GM23338 (cell line): ENCODE measurements at regions not wholly inside any gene's neighbourhood (a gene's known extent, or its start where the extent isn't known, plus 50 kb on each side); places are given as distances from the start of the nearest gene placed in this dataset.

ENCODE experiments used
- ATAC-seq: fragments of 200-7000 bp; cut with Tn5 transposase; 3 replicates; pipeline ENCODE4 v1.9.1; 2020
- DNase-seq: peaks from one replicate; pipeline ENCODE4 v3.0.0-alpha.2; 2015; ENCODE audit warnings: low spot score
- H2AFZ ChIP-seq: fragments of 200-600 bp; sonication (generic); 2 replicates; pipeline ENCODE4 v1.8.0; 2016; ENCODE audit warnings: antibody characterized with exemption, mild to moderate bottlenecking, moderate library complexity
- H3F3A ChIP-seq: fragments of 200-600 bp; sonication (generic); replicated peaks from 2 replicates; pipeline ENCODE4 v1.8.0; 2017; ENCODE audit warnings: antibody characterized with exemption, mixed run types, low read depth
- H3K27ac ChIP-seq: fragments of 200-600 bp; sonication (generic); 2 replicates; pipeline ENCODE4 v1.6.1; 2016; ENCODE audit warnings: low read depth
- H3K27me3 ChIP-seq: fragments of 200-600 bp; sonication (generic); 2 replicates; pipeline ENCODE4 v1.8.0; 2016; ENCODE audit warnings: mild to moderate bottlenecking, mixed run types, moderate library complexity; ENCODE audit not compliant: insufficient read depth
- H3K36me3 ChIP-seq: fragments of 200-600 bp; sonication (generic); 2 replicates; pipeline ENCODE4 v1.8.0; 2016; ENCODE audit warnings: mild to moderate bottlenecking; ENCODE audit not compliant: insufficient read depth
- H3K4me1 ChIP-seq: fragments of 200-600 bp; sonication (generic); 2 replicates; pipeline ENCODE4 v1.8.0; 2016; ENCODE audit warnings: mild to moderate bottlenecking, moderate library complexity; ENCODE audit not compliant: insufficient read depth
- H3K4me2 ChIP-seq: fragments of 200-600 bp; sonication (generic); 2 replicates; pipeline ENCODE4 v1.7.1; 2017; ENCODE audit warnings: mixed run types
- H3K4me3 ChIP-seq: fragments of 200-600 bp; sonication (generic); 2 replicates; pipeline ENCODE4 v1.6.1; 2016; ENCODE audit warnings: mixed run types
- H3K79me2 ChIP-seq: fragments of 200-600 bp; sonication (generic); replicated peaks from 2 replicates; pipeline ENCODE4 v1.8.0; 2017; ENCODE audit warnings: mild to moderate bottlenecking; ENCODE audit not compliant: insufficient read depth
- H3K9me2 ChIP-seq: fragments of 200-600 bp; sonication (generic); 2 replicates; pipeline ENCODE4 v1.8.0; 2017; ENCODE audit not compliant: insufficient read depth
- H4K20me1 ChIP-seq: fragments of 200-600 bp; sonication (generic); replicated peaks from 2 replicates; pipeline ENCODE4 v1.8.0; 2017; ENCODE audit warnings: mild to moderate bottlenecking; ENCODE audit not compliant: insufficient read depth
- H3K27ac Mint-ChIP-seq: 2 replicates; pipeline ENCODE4 v1.8.0; 2020; ENCODE audit warnings: inconsistent platforms, mild to moderate bottlenecking, moderate library complexity, mixed read lengths
- H3K27me3 Mint-ChIP-seq: 3 replicates; pipeline ENCODE4 v1.8.0; 2022; ENCODE audit warnings: low read depth, mild to moderate bottlenecking, moderate library complexity, mixed read lengths, inconsistent platforms; ENCODE audit not compliant: insufficient read depth, poor library complexity
- H3K36me3 Mint-ChIP-seq: 3 replicates; pipeline ENCODE4 v1.8.0; 2021; ENCODE audit warnings: low read depth, mild to moderate bottlenecking, inconsistent platforms, moderate library complexity, mixed read lengths
- H3K4me1 Mint-ChIP-seq: 3 replicates; pipeline ENCODE4 v1.8.0; 2020; ENCODE audit warnings: mild to moderate bottlenecking, inconsistent platforms, mixed read lengths
- H3K4me3 Mint-ChIP-seq: 3 replicates; pipeline ENCODE4 v1.8.0; 2021; ENCODE audit warnings: moderate library complexity, mild to moderate bottlenecking, inconsistent platforms, mixed read lengths
- H3K9me3 Mint-ChIP-seq: 3 replicates; pipeline ENCODE4 v1.8.0; 2020; ENCODE audit warnings: moderate library complexity, mild to moderate bottlenecking, inconsistent platforms, mixed read lengths
- CREB1 ChIP-seq: fragments of 250-450 bp; sonication (Bioruptor Pico); IDR thresholded peaks from 2 replicates; pipeline ENCODE4 v1.5.0; 2020; ENCODE audit warnings: low read depth, mild to moderate bottlenecking, moderate library complexity
- CTCF ChIP-seq, 2 experiments: fragments of 200-600 bp in 1 of 2; sonication (generic) in 1 of 2; conservative IDR thresholded peaks; 2 replicates each; pipeline versions ENCODE4 v1.5.1 to v1.6.1; 2016 to 2017; ENCODE audit warnings: antibody characterized with exemption in 2 of 2, low read depth in 2 of 2, mild to moderate bottlenecking in 2 of 2, moderate library complexity in 1 of 2
- EZH2 ChIP-seq: fragments of 200-600 bp; sonication (generic); IDR thresholded peaks from one replicate; pipeline ENCODE4 v1.8.0; 2017; ENCODE audit warnings: antibody characterized with exemption, mild to moderate bottlenecking, low read depth; ENCODE audit not compliant: unreplicated experiment
- EZH2phosphoT487 ChIP-seq: fragments of 200-600 bp; sonication (generic); IDR thresholded peaks from one replicate; pipeline ENCODE4 v1.8.1; 2018; ENCODE audit warnings: antibody characterized with exemption; ENCODE audit not compliant: unreplicated experiment
- JUNB ChIP-seq: IDR thresholded peaks from one replicate; pipeline ENCODE4 v1.6.1; 2016; ENCODE audit warnings: antibody characterized with exemption; ENCODE audit not compliant: unreplicated experiment
- NANOG ChIP-seq: IDR thresholded peaks from 2 replicates; pipeline ENCODE4 v1.6.1; 2016; ENCODE audit warnings: antibody characterized with exemption, borderline replicate concordance
- POLR2AphosphoS5 ChIP-seq: IDR thresholded peaks from 2 replicates; pipeline ENCODE4 v1.6.1; 2016; ENCODE audit warnings: antibody characterized with exemption, low read depth
- REST ChIP-seq: IDR thresholded peaks from one replicate; pipeline ENCODE4 v1.6.1; 2018; ENCODE audit warnings: antibody characterized with exemption; ENCODE audit not compliant: unreplicated experiment
- STAT1 ChIP-seq: IDR thresholded peaks from one replicate; pipeline ENCODE4 v1.6.1; 2016; ENCODE audit warnings: antibody characterized with exemption; ENCODE audit not compliant: unreplicated experiment
- ZNF114 ChIP-seq: fragments of 250-450 bp; sonication (Bioruptor Pico); IDR thresholded peaks from 2 replicates; pipeline ENCODE4 v1.5.0; 2020; ENCODE audit warnings: mild to moderate bottlenecking, moderate library complexity
- ZNF331 ChIP-seq: fragments of 250-450 bp; sonication (Bioruptor Pico); IDR thresholded peaks from 2 replicates; pipeline ENCODE4 v1.5.0; 2020; ENCODE audit warnings: low read depth, mild to moderate bottlenecking, moderate library complexity
- TF ChIP-seq, protein P1 (sequence below): IDR thresholded peaks from 2 replicates; pipeline ENCODE4 v1.6.1; 2016; ENCODE audit warnings: antibody characterized with exemption
- TF ChIP-seq, protein P2 (sequence below): fragments of 250-450 bp; sonication (Bioruptor Pico); IDR thresholded peaks from 2 replicates; pipeline ENCODE4 v1.5.0; 2020; ENCODE audit warnings: mild to moderate bottlenecking, moderate library complexity

- no peak overlapping the region for H3K4me3 ChIP-seq
- H3K79me2 ChIP-seq, result no peaks in the 10 kb centered on the region
- H4K20me1 ChIP-seq, result no peaks in the 10 kb centered on the region
- no peak overlapping the region for H3K4me2 ChIP-seq
- no peaks in the 10 kb centered on the region for H3K9me2 ChIP-seq
- H3K36me3 Mint-ChIP-seq, result no peaks in the 10 kb centered on the region
- no peak overlapping the region for H2AFZ ChIP-seq
- TF ChIP-seq POLR2AphosphoS5 (no peak), CTCF (conservative IDR thresholded peaks at IDR 0.05; ENCODE audit: low read depth in 2 of 2) (no peak), NANOG (no peak), CREB1 (CRISPR knock-in tag) (no peak), EZH2phosphoT487 (no peak), JUNB (no peak), REST (no peak), EZH2 (no peak), STAT1 (no peak), ZNF114 (CRISPR knock-in tag) (no peak), ZNF331 (CRISPR knock-in tag) (no peak)
- TF ChIP-seq, protein P1, sequence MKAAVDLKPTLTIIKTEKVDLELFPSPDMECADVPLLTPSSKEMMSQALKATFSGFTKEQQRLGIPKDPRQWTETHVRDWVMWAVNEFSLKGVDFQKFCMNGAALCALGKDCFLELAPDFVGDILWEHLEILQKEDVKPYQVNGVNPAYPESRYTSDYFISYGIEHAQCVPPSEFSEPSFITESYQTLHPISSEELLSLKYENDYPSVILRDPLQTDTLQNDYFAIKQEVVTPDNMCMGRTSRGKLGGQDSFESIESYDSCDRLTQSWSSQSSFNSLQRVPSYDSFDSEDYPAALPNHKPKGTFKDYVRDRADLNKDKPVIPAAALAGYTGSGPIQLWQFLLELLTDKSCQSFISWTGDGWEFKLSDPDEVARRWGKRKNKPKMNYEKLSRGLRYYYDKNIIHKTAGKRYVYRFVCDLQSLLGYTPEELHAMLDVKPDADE, result no peak
- TF ChIP-seq, protein P2, sequence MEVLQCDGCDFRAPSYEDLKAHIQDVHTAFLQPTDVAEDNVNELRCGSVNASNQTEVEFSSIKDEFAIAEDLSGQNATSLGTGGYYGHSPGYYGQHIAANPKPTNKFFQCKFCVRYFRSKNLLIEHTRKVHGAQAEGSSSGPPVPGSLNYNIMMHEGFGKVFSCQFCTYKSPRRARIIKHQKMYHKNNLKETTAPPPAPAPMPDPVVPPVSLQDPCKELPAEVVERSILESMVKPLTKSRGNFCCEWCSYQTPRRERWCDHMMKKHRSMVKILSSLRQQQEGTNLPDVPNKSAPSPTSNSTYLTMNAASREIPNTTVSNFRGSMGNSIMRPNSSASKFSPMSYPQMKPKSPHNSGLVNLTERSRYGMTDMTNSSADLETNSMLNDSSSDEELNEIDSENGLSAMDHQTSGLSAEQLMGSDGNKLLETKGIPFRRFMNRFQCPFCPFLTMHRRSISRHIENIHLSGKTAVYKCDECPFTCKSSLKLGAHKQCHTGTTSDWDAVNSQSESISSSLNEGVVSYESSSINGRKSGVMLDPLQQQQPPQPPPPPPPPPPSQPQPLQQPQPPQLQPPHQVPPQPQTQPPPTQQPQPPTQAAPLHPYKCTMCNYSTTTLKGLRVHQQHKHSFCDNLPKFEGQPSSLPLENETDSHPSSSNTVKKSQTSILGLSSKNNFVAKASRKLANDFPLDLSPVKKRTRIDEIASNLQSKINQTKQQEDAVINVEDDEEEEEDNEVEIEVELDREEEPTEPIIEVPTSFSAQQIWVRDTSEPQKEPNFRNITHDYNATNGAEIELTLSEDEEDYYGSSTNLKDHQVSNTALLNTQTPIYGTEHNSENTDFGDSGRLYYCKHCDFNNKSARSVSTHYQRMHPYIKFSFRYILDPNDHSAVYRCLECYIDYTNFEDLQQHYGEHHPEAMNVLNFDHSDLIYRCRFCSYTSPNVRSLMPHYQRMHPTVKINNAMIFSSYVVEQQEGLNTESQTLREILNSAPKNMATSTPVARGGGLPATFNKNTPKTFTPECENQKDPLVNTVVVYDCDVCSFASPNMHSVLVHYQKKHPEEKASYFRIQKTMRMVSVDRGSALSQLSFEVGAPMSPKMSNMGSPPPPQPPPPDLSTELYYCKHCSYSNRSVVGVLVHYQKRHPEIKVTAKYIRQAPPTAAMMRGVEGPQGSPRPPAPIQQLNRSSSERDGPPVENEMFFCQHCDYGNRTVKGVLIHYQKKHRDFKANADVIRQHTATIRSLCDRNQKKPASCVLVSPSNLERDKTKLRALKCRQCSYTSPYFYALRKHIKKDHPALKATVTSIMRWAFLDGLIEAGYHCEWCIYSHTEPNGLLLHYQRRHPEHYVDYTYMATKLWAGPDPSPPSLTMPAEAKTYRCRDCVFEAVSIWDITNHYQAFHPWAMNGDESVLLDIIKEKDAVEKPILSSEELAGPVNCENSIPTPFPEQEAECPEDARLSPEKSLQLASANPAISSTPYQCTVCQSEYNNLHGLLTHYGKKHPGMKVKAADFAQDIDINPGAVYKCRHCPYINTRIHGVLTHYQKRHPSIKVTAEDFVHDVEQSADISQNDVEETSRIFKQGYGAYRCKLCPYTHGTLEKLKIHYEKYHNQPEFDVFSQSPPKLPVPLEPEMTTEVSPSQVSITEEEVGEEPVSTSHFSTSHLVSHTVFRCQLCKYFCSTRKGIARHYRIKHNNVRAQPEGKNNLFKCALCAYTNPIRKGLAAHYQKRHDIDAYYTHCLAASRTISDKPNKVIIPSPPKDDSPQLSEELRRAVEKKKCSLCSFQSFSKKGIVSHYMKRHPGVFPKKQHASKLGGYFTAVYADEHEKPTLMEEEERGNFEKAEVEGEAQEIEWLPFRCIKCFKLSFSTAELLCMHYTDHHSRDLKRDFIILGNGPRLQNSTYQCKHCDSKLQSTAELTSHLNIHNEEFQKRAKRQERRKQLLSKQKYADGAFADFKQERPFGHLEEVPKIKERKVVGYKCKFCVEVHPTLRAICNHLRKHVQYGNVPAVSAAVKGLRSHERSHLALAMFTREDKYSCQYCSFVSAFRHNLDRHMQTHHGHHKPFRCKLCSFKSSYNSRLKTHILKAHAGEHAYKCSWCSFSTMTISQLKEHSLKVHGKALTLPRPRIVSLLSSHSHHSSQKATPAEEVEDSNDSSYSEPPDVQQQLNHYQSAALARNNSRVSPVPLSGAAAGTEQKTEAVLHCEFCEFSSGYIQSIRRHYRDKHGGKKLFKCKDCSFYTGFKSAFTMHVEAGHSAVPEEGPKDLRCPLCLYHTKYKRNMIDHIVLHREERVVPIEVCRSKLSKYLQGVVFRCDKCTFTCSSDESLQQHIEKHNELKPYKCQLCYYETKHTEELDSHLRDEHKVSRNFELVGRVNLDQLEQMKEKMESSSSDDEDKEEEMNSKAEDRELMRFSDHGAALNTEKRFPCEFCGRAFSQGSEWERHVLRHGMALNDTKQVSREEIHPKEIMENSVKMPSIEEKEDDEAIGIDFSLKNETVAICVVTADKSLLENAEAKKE (CRISPR knock-in tag), result no peak
- peaks cover 5% of the 10 kb centered on the region for H3K27me3 Mint-ChIP-seq
- peaks cover 5% of the 10 kb centered on the region; the same call in 2 of the 3 replicates for H3K4me1 Mint-ChIP-seq
- no peak for ATAC-seq
- H3K27me3 ChIP-seq, result no peaks in the 10 kb centered on the region
- H3K27ac ChIP-seq, result no peak overlapping the region
- H3K9me3 Mint-ChIP-seq, result no peaks in the 10 kb centered on the region
- no peaks in the 10 kb centered on the region for H3K36me3 ChIP-seq
- DNase-seq, result no peak
- H3K4me1 ChIP-seq, result no peaks in the 10 kb centered on the region
- no peak overlapping the region for H3K4me3 Mint-ChIP-seq
- no peak overlapping the region for H3K27ac Mint-ChIP-seq
- no peaks in the 10 kb centered on the region for H3F3A ChIP-seq
Observed at GRCh38 chr4:38224850-38225249, 264.7 kb downstream of the PTTG2 start.
